MCF 10A (cell line): ENCODE measurements at regions not wholly inside any gene's neighbourhood (a gene's known extent, or its start where the extent isn't known, plus 50 kb on each side); places are given as distances from the start of the nearest gene placed in this dataset.
"Not testable (repeated sequence)": the region's sequence is repeated elsewhere in the genome, so short reads cannot be mapped to it uniquely, and the experiment has no call there.

Experiments used
- BruUV-seq: library from RNA; stranded (reverse); fragments of 400-500 nt; replicated peaks from 2 replicates; lab custom pipeline; 2021; lab: Mats Ljungman, UMichigan
- CTCF ChIA-PET: fragments of 300-600 bp; sonication (Branson Sonifier 250); formaldehyde crosslinking; extraction: SDS; loops from one replicate; lab custom pipeline; 2021; ENCODE audit warnings: antibody characterized with exemption, inconsistent platforms; lab: Yijun Ruan, JAX
- POLR2A ChIA-PET: fragments of 300-600, 350-650 bp; sonication (Branson Sonifier 250); formaldehyde crosslinking; extraction: SDS; loops from one replicate; lab custom pipeline; 2020; ENCODE audit warnings: antibody characterized with exemption, inconsistent platforms; lab: Yijun Ruan, JAX
- DNase-seq: peaks from one replicate; pipeline ENCODE4 v3.0.0-alpha.2; 2018; ENCODE audit not compliant: unreplicated experiment
- H3K27ac Mint-ChIP-seq: one replicate; pipeline ENCODE4 v1.8.0; 2022; ENCODE audit warnings: mild to moderate bottlenecking, low read depth, mixed read lengths; ENCODE audit not compliant: unreplicated experiment
- H3K27me3 Mint-ChIP-seq: one replicate; pipeline ENCODE4 v1.8.0; 2022; ENCODE audit warnings: mixed read lengths; ENCODE audit not compliant: insufficient read depth, unreplicated experiment
- H3K36me3 Mint-ChIP-seq: one replicate; pipeline ENCODE4 v1.8.0; 2022; ENCODE audit warnings: mild to moderate bottlenecking, moderate library complexity, mixed read lengths; ENCODE audit not compliant: insufficient read depth, unreplicated experiment
- H3K4me1 Mint-ChIP-seq: one replicate; pipeline ENCODE4 v1.8.0; 2022; ENCODE audit warnings: mixed read lengths; ENCODE audit not compliant: insufficient read depth, unreplicated experiment
- H3K4me3 Mint-ChIP-seq: one replicate; pipeline ENCODE4 v1.8.0; 2022; ENCODE audit warnings: mild to moderate bottlenecking, moderate library complexity, mixed read lengths; ENCODE audit not compliant: unreplicated experiment
- H3K9me3 Mint-ChIP-seq: one replicate; pipeline ENCODE4 v1.8.0; 2022; ENCODE audit warnings: mixed read lengths; ENCODE audit not compliant: unreplicated experiment
- intact Hi-C: fragments of 100-400 bp; cut with micrococcal nuclease; formaldehyde crosslinking; loops from 2 replicates; pipeline ENCODE4 v1.14.1; 2022
- TF ChIP-seq, protein P1 (sequence below): fragments of 200-600 bp; IDR thresholded peaks from one replicate; pipeline ENCODE4 v1.8.0; 2022; ENCODE audit warnings: antibody characterized with exemption, mild to moderate bottlenecking; ENCODE audit not compliant: unreplicated experiment

DNA sequence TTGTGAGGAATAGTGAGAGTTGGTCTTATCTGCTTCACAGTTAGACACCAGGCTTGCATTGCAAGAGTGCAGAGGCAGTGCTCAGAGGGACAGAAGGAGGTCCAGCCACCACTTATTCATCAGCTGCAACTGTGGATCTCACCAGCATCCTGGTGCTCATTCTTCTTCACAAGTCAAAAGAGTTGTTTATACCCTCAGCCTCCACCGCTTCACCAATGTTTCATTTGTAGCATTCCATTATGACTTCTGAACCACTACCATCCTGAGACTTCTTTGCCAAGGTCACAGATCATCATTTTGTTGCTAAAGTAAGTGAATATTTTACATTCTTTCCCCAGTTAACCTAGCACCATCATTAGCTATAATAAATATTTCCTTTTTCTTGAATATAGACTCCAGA is 230.5 kb upstream of the KITLG start:
- no peaks in the 10 kb centered on the region for H3K36me3 Mint-ChIP-seq
- H3K9me3 Mint-ChIP-seq: no peaks in the 10 kb centered on the region
- intact Hi-C loops: no loop called here
- POLR2A ChIA-PET: interaction anchor here (0.7 kb wide), 1 partner anchor 46 kb away, joined by 3 read pairs; no protein-coding TSS in a partner anchor
- no peak for DNase-seq
- TF ChIP-seq, protein P1, sequence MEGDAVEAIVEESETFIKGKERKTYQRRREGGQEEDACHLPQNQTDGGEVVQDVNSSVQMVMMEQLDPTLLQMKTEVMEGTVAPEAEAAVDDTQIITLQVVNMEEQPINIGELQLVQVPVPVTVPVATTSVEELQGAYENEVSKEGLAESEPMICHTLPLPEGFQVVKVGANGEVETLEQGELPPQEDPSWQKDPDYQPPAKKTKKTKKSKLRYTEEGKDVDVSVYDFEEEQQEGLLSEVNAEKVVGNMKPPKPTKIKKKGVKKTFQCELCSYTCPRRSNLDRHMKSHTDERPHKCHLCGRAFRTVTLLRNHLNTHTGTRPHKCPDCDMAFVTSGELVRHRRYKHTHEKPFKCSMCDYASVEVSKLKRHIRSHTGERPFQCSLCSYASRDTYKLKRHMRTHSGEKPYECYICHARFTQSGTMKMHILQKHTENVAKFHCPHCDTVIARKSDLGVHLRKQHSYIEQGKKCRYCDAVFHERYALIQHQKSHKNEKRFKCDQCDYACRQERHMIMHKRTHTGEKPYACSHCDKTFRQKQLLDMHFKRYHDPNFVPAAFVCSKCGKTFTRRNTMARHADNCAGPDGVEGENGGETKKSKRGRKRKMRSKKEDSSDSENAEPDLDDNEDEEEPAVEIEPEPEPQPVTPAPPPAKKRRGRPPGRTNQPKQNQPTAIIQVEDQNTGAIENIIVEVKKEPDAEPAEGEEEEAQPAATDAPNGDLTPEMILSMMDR: no peak
- BruUV-seq: no TSS peak
- CTCF ChIA-PET: no interaction called here
- H3K4me3 Mint-ChIP-seq: no peak overlapping the region
- no peaks in the 10 kb centered on the region for H3K4me1 Mint-ChIP-seq
- no peak overlapping the region for H3K27ac Mint-ChIP-seq
- no peaks in the 10 kb centered on the region for H3K27me3 Mint-ChIP-seq

DNA sequence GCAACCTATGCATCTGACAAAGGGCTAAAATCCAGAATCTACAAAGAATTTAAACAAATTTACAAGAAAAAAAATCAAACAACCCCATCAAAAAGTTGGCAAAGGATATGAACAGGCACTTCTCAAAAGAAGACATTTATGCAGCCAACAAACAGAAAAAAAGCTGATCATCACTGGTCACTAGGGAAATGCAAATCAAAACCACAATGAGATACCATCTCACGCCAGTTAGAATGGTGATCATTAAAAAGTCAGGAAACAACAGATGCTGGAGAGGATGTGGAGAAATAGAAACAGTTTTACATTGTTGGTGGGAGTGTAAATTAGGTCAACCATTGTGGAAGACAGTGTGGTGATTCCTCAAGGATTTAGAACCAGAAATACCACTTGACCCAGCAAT is 229.6 kb upstream of the KITLG start:
- ChIA-PET CTCF (interaction anchor here (0.6 kb wide), 1 partner anchor 690 kb away, joined by 4 read pairs; no protein-coding TSS in a partner anchor), POLR2A (interaction anchor here (0.8 kb wide), 1 partner anchor 8 kb away, joined by 3 read pairs; no protein-coding TSS in a partner anchor)
- H3K9me3 Mint-ChIP-seq, H3K4me1 Mint-ChIP-seq, BruUV-seq, H3K36me3 Mint-ChIP-seq, DNase-seq, H3K27ac Mint-ChIP-seq, intact Hi-C loops, H3K4me3 Mint-ChIP-seq, H3K27me3 Mint-ChIP-seq: not testable (repeated sequence)

DNA sequence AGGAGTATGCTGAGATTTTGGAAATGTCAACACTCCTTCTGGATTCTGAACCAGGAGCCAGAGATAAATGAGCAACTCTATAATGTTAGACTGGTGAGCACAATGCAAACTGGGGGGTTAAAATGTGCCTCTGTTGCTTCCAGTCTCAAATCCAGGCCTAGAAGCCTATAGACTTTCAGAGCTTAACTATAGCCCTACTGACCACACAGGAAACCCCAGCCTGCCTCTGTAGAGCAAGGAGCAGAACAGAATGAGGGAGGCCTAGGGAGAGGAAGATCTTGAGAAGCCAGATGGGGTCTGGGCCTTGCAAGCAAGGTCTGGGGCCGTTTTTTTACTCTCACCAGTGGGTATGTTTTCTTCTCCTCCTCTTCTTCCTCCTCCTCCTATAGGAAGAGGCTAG is 225.4 kb upstream of the KITLG start:
- TF ChIP-seq, protein P1: no peak
- Mint-ChIP-seq H3K9me3 (no peaks in the 10 kb centered on the region), H3K27ac (no peak overlapping the region), H3K27me3 (no peaks in the 10 kb centered on the region), H3K4me3 (no peak overlapping the region), H3K4me1 (no peaks in the 10 kb centered on the region), H3K36me3 (no peaks in the 10 kb centered on the region)
- POLR2A ChIA-PET: interaction anchor here (1.6 kb wide), 1 partner anchor 11 kb away, joined by 6 read pairs; no protein-coding TSS in a partner anchor
- DNase-seq: no peak
- intact Hi-C loops: no loop called here
- CTCF ChIA-PET: interaction anchor here (0.6 to 0.9 kb wide), 4 partner anchors 24 to 724 kb away, joined by 3 to 4 read pairs (median 3); no protein-coding TSS in a partner anchor
- BruUV-seq: no TSS peak

DNA sequence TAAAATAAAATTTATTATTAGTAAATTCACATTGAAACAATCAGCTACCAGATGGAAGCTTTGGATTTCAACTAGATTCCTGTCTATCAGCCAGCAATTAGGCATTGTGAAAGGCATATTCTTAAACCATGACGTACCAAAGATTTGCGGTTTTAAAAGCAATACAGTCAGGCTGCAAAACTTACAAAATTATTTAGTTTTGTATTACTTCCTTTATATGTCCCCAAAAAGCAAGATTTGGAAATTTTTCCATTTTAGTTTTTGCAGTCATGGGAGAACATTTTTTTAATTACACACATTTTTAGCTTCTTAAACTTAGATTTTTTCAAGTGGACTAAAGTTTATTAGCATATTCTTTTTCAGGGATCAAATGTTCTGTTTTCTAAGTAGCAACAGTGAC is 225.0 kb upstream of the KITLG start:
- TF ChIP-seq, protein P1: no peak
- H3K4me3 Mint-ChIP-seq: no peak overlapping the region
- CTCF ChIA-PET: interaction anchor here (0.6 to 0.9 kb wide), 3 partner anchors 24 to 725 kb away, joined by 3 read pairs; no protein-coding TSS in a partner anchor
- no peaks in the 10 kb centered on the region for H3K27me3 Mint-ChIP-seq
- no peaks in the 10 kb centered on the region for H3K4me1 Mint-ChIP-seq
- DNase-seq: no peak
- intact Hi-C loops: no loop called here
- POLR2A ChIA-PET: interaction anchor here (0.6 to 1.6 kb wide), 2 partner anchors 11 to 137 kb away, joined by 3 to 6 read pairs; no protein-coding TSS in a partner anchor
- no TSS peak for BruUV-seq
- no peak overlapping the region for H3K27ac Mint-ChIP-seq
- no peaks in the 10 kb centered on the region for H3K9me3 Mint-ChIP-seq
- H3K36me3 Mint-ChIP-seq: no peaks in the 10 kb centered on the region
